Stomach (tissue), 8 donors: ENCODE measurements at regions not wholly inside any gene's neighbourhood (a gene's known extent, or its start where the extent isn't known, plus 50 kb on each side); places are given as distances from the start of the nearest gene placed in this dataset.

Experiments used
- DNase-seq, 2 donors: peaks; one replicate each; pipeline versions ENCODE4 v3.0.0 to v3.0.0-alpha.2; 2013 to 2019
- H3K27ac ChIP-seq, 5 donors: fragments of 200-600 bp in 4 of 5; sonication (generic) in 4 of 5; one replicate each; pipeline ENCODE4 v1.5.1; 2013 to 2019; ENCODE audit warnings: mild to moderate bottlenecking in 1 of 5, moderate library complexity in 1 of 5
- H3K27me3 ChIP-seq, 3 donors: fragments of 200-600 bp; sonication (generic); one replicate each; pipeline ENCODE4 v1.5.1; 2017 to 2019; ENCODE audit warnings: mixed run types in 1 of 3
- H3K36me3 ChIP-seq, 4 donors: fragments of 200-600 bp; sonication (generic); 1 replicate in 3 of 4; 2 replicates in 1 of 4; pipeline ENCODE4 v1.5.1; 2016 to 2019
- H3K4me1 ChIP-seq, 4 donors: fragments of 200-600 bp; sonication (generic); one replicate each; pipeline ENCODE4 v1.5.1; 2016 to 2019
- H3K4me3 ChIP-seq, 4 donors: fragments of 200-600 bp; sonication (generic) in 3 of 4; one replicate each; pipeline ENCODE4 v1.5.1; 2016 to 2019; ENCODE audit warnings: mild to moderate bottlenecking in 1 of 4
- H3K9me3 ChIP-seq, 4 donors: fragments of 200-600 bp; sonication (generic); one replicate each; pipeline ENCODE4 v1.5.1; 2016 to 2019
- EP300 ChIP-seq: sonication (generic); formaldehyde crosslinking; IDR thresholded peaks from one replicate; pipeline ENCODE4 v1.6.1; 2017; ENCODE audit warnings: antibody characterized with exemption
- POLR2A ChIP-seq, 4 donors: fragments of 450-650 bp; IDR thresholded peaks; one replicate each; pipeline ENCODE4 v1.6.1; 2016; ENCODE audit warnings: antibody characterized with exemption in 4 of 4, control low read depth in 2 of 4, mild to moderate bottlenecking in 1 of 4, moderate library complexity in 1 of 4
- POLR2AphosphoS5 ChIP-seq, 3 donors: sonication (generic); formaldehyde crosslinking; IDR thresholded peaks; one replicate each; pipeline ENCODE4 v1.6.1; 2016; ENCODE audit warnings: antibody characterized with exemption in 3 of 3
- WGBS, 5 donors: extraction: QIAGEN DNeasy Blood & Tissue Kit in 3 of 5; methylation state at CpG; one replicate each; pipeline versions ENCODE4 v1.1.5 to v1.1.7; 2013 to 2018; 5-methylcytosine and 5-hydroxymethylcytosine counted together
- intact Hi-C: fragments of 100-400 bp; cut with DNase I; formaldehyde crosslinking; loops from one replicate; pipeline ENCODE4 v1.15.1; 2023; ENCODE audit warnings: low total_unique reads
- TF ChIP-seq, protein P1 (sequence below), 7 experiments: fragments of 450-650 bp in 4 of 7; fragments of 200-600 bp in 3 of 7; sonication (generic) in 3 of 7; IDR thresholded peaks; one replicate each; pipeline ENCODE4 v1.5.1; 2016 to 2019; ENCODE audit warnings: antibody characterized with exemption in 7 of 7, control low read depth in 2 of 7, mild to moderate bottlenecking in 1 of 7
- donor health status: healthy with polysubstance abuse.
- donor health status: Bipolar disorder and iron deficiency.
- donor health status: healthy.

DNA sequence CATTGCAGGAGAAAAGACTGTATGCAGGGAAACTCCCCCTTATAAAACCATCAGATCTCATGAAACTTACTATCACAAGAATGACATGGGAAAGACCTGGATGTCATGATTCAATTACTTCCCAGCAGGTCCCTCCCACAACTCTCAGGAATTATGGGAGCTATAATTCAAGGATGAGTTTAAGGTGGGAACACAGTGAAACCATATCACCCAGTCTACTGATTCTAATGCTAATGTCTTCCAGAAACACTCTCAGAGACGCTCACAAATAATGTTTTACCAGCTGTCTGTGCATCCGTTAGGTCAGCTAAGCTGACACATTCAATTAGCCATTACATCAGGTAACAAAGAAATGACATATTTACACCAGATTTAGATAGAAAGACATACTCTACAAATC is 637.9 kb downstream of the NLGN4Y start:
- no peak overlapping the region for H3K4me3 ChIP-seq
- WGBS, 5 donors = 71 to 75% (median 72%) methylated on average over 2 of the region's 2 CpGs; no CpG with 5 or more reads in 2 of the 5 donors
- H3K4me1 ChIP-seq = no peaks in the 10 kb centered on the region
- H3K36me3 ChIP-seq = no peaks in the 10 kb centered on the region
- intact Hi-C loops = no loop called here
- no peak overlapping the region for H3K27ac ChIP-seq
- no peaks in the 10 kb centered on the region for H3K9me3 ChIP-seq
- TF ChIP-seq POLR2AphosphoS5 (IDR thresholded peaks at IDR 0.05) (no peak), EP300 (no peak), POLR2A (IDR thresholded peaks at IDR 0.05) (no peak)
- TF ChIP-seq, protein P1, sequence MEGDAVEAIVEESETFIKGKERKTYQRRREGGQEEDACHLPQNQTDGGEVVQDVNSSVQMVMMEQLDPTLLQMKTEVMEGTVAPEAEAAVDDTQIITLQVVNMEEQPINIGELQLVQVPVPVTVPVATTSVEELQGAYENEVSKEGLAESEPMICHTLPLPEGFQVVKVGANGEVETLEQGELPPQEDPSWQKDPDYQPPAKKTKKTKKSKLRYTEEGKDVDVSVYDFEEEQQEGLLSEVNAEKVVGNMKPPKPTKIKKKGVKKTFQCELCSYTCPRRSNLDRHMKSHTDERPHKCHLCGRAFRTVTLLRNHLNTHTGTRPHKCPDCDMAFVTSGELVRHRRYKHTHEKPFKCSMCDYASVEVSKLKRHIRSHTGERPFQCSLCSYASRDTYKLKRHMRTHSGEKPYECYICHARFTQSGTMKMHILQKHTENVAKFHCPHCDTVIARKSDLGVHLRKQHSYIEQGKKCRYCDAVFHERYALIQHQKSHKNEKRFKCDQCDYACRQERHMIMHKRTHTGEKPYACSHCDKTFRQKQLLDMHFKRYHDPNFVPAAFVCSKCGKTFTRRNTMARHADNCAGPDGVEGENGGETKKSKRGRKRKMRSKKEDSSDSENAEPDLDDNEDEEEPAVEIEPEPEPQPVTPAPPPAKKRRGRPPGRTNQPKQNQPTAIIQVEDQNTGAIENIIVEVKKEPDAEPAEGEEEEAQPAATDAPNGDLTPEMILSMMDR (IDR thresholded peaks at IDR 0.05) = no peak
- no peaks in the 10 kb centered on the region for H3K27me3 ChIP-seq
- no peak for DNase-seq

DNA sequence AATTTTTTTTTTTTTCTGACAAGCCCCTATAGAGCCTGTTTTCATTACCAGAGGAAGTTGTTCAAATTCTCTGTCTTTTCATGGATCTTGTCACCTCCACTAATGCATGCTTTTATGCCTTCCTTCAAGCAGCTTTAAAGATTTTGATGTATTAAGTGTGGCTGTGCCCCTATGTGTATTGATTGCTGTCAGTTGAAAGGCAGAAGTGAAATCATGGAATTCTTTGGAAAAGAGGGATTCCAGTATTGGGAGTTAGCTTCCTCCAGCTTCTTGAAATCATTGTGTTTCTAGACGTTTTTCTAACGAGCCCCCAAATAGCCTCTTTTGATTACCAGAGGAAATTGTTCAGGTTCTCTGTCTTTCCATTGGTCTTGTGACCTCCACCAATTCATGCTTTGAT is 655.6 kb downstream of the NLGN4Y start:
- Histone ChIP-seq H3K4me1 (no peaks in the 10 kb centered on the region), H3K9me3 (no peaks in the 10 kb centered on the region), H3K4me3 (no peak overlapping the region), H3K27ac (no peak overlapping the region), H3K36me3 (no peaks in the 10 kb centered on the region), H3K27me3 (no peaks in the 10 kb centered on the region)
- intact Hi-C loops = no loop called here
- DNase-seq = no peak
- WGBS, 5 donors = 42 to 63% (median 58%) methylated on average over 2 of the region's 2 CpGs; no CpG with 5 or more reads in 2 of the 5 donors
- TF ChIP-seq EP300 = no peak
- TF ChIP-seq POLR2A (IDR thresholded peaks at IDR 0.05) = no peak
- no peak for TF ChIP-seq POLR2AphosphoS5 (IDR thresholded peaks at IDR 0.05)
- TF ChIP-seq, protein P1 (IDR thresholded peaks at IDR 0.05) = no peak

DNA sequence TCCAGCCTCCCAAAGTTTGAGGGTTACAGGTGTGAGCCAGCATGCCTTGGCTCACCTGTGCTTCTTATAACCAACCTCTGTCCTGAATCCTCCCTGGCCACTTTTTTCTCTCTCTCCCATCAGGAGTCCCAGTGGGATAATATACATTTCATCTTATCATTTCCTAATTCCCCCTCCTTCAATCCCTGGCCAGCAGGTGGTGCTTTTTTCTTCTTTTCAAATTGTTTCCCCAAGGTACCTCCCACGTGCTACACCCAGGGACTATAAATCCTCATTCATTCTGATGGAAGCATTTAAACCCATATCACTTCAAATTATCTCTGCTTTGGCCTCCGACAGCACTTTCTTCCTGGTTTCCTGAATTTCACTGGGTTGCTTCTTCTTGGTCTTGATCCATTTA is 704.7 kb downstream of the NLGN4Y start:
- no peaks in the 10 kb centered on the region for H3K36me3 ChIP-seq
- 28 to 35% (median 30%) methylated on average over 2 of the region's 2 CpGs; no CpG with 5 or more reads in 2 of the 5 donors for WGBS, 5 donors
- no peaks in the 10 kb centered on the region for H3K9me3 ChIP-seq
- H3K4me3 ChIP-seq = no peak overlapping the region
- no peak for DNase-seq
- TF ChIP-seq POLR2AphosphoS5 (IDR thresholded peaks at IDR 0.05) = no peak
- TF ChIP-seq, protein P1 (IDR thresholded peaks at IDR 0.05) = no peak
- no peak for TF ChIP-seq EP300
- TF ChIP-seq POLR2A (IDR thresholded peaks at IDR 0.05) = no peak
- H3K4me1 ChIP-seq = no peaks in the 10 kb centered on the region
- intact Hi-C loops = no loop called here
- H3K27me3 ChIP-seq = no peaks in the 10 kb centered on the region
- no peak overlapping the region for H3K27ac ChIP-seq

DNA sequence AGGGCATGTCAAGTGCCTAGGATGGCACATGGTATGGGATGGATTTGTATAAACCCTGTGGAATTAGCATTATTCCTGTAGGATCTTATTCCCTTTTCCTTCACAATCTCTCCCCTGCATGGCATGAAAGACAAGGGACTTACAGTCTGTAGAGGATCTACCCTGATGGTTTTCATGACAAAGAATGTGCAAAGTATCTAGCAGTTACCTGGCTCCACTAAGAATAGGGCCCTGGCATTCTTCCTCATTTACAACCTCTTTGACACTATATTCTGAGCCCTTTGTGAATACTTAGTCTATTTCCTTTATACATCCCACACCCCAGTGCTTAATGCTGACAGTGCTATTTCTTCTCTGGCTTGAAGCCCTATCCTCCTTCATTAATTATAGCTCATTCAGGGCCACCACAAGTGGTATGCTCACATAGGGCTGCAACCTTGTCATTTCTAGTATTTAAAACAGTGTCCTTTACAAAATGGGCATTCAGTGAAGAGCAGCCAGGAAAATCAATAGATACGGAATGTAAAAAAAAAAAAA is 715.3 kb downstream of the NLGN4Y start:
- DNase-seq = no peak
- intact Hi-C loops = no loop called here

More for the DNA sequence above, 715.3 kb downstream of the NLGN4Y start:
- 90 to 91% (median 91%) methylated on average over 1 of the region's 1 CpG; no CpG with 5 or more reads in 2 of the 5 donors for WGBS, 5 donors
- Histone ChIP-seq H3K4me1 (no peaks in the 10 kb centered on the region), H3K9me3 (no peaks in the 10 kb centered on the region), H3K36me3 (no peaks in the 10 kb centered on the region), H3K27ac (no peak overlapping the region), H3K27me3 (no peaks in the 10 kb centered on the region), H3K4me3 (no peak overlapping the region)
- TF ChIP-seq POLR2A (IDR thresholded peaks at IDR 0.05) (no peak), EP300 (no peak), POLR2AphosphoS5 (IDR thresholded peaks at IDR 0.05) (no peak)
- TF ChIP-seq, protein P1 (IDR thresholded peaks at IDR 0.05) = no peak
